ENCODE measurements at regions not wholly inside any gene's neighbourhood (a gene's known extent, or its start where the extent isn't known, plus 50 kb on each side); places are given as distances from the start of the nearest gene placed in this dataset.

DNA sequence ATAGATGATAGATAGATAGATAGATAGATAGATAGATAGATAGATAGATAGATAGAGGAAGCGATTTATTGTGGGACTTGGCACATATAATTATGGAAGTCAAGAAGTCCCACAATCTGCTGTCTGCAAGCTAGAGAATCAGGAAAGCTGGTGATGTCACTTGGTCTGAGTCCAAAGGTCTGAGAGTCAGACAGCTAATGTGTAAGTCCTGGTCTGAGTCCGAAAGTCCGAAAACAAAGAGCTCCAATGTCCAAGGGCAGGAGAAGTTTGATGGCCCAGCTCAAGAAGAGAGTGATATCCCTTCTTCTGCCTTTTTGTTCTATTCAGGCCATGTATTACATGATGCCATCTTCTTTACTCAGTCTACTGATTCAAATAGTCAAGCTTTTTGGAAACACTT, 53.8 kb upstream of the TCF7L2 start:
- no peak for TF ChIP-seq SUZ12 (IDR thresholded peaks at IDR 0.05)
- no peak for TF ChIP-seq ELF4 (IDR thresholded peaks at IDR 0.05)
- TF ChIP-seq FOXK2 (IDR thresholded peaks at IDR 0.05), result no peak
- TF ChIP-seq ZNF384 (IDR thresholded peaks at IDR 0.05), result no peak
- no peak for TF ChIP-seq PKNOX1 (IDR thresholded peaks at IDR 0.05)
- TF ChIP-seq ARNT (IDR thresholded peaks at IDR 0.05), result no peak
- DNase-seq (ENCODE audit: extremely low spot score), result no peak
- ChIA-PET POLR2A (no interaction called here), CTCF (no interaction called here)

DNA sequence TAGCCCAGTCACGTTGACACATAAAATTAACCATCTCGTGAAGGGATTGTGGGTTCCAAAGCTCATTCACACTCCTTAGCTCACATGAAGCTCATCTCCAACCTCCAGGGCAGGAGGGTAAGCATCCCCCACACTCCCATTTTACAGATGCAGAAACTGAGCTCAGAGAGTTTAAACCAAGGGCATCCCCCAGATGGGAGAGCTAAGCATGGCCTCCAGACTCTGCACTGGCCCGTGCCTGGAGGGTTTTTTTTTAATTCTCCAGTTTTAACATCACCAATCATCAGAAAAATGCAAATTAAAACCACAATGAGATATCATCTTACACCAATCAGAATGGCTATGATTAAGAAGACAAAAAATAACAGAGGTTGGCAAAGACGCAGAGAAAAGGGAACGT, 53.3 kb upstream of the TCF7L2 start:
- POLR2A ChIA-PET, result no interaction called here
- CTCF ChIA-PET, result no interaction called here
- no peak for DNase-seq (ENCODE audit: extremely low spot score)
- TF ChIP-seq FOXM1 (IDR thresholded peaks at IDR 0.05; ENCODE audit: borderline replicate concordance) (no peak), CTBP1 (IDR thresholded peaks at IDR 0.05; ENCODE audit: borderline replicate concordance) (no peak), HDGF (IDR thresholded peaks at IDR 0.05; ENCODE audit: borderline replicate concordance) (no peak), FOXA1 (IDR thresholded peaks at IDR 0.05) (no peak), LEF1 (IDR thresholded peaks at IDR 0.05; ENCODE audit: borderline replicate concordance) (no peak), ELF4 (IDR thresholded peaks at IDR 0.05) (no peak), ZNF384 (IDR thresholded peaks at IDR 0.05) (no peak), PKNOX1 (IDR thresholded peaks at IDR 0.05) (no peak), FOXK2 (IDR thresholded peaks at IDR 0.05) (no peak), SUZ12 (IDR thresholded peaks at IDR 0.05) (no peak), TARDBP (IDR thresholded peaks at IDR 0.05) (no peak), ARNT (IDR thresholded peaks at IDR 0.05) (no peak), L3MBTL2 (conservative IDR thresholded peaks at IDR 0.05) (no peak), BHLHE40 (IDR thresholded peaks at IDR 0.05; ENCODE audit: borderline replicate concordance) (no peak), NFRKB (IDR thresholded peaks at IDR 0.05) (no peak), SP1 (IDR thresholded peaks at IDR 0.05) (no peak)

- no peak for DNase-seq (ENCODE audit: extremely low spot score)
- ChIA-PET CTCF (no interaction called here), POLR2A (interaction anchor here (1.3 kb wide), 1 partner anchor 19 kb away, joined by 3 read pairs; no protein-coding TSS in a partner anchor)
- no peak for TF ChIP-seq NFRKB (IDR thresholded peaks at IDR 0.05)
- TF ChIP-seq L3MBTL2 (conservative IDR thresholded peaks at IDR 0.05), result no peak
- TF ChIP-seq FOXM1 (IDR thresholded peaks at IDR 0.05; ENCODE audit: borderline replicate concordance), result no peak
- TF ChIP-seq ZNF384 (IDR thresholded peaks at IDR 0.05), result no peak
- TF ChIP-seq ARNT (IDR thresholded peaks at IDR 0.05), result no peak
- no peak for TF ChIP-seq HDGF (IDR thresholded peaks at IDR 0.05; ENCODE audit: borderline replicate concordance)
- TF ChIP-seq TARDBP (IDR thresholded peaks at IDR 0.05), result no peak
- TF ChIP-seq ELF4 (IDR thresholded peaks at IDR 0.05), result no peak
- TF ChIP-seq LEF1 (IDR thresholded peaks at IDR 0.05; ENCODE audit: borderline replicate concordance), result no peak
- TF ChIP-seq FOXK2 (IDR thresholded peaks at IDR 0.05), result no peak
- no peak for TF ChIP-seq CTBP1 (IDR thresholded peaks at IDR 0.05; ENCODE audit: borderline replicate concordance)
- no peak for TF ChIP-seq SUZ12 (IDR thresholded peaks at IDR 0.05)
- no peak for TF ChIP-seq SP1 (IDR thresholded peaks at IDR 0.05)
- TF ChIP-seq PKNOX1 (IDR thresholded peaks at IDR 0.05), result no peak
- no peak for TF ChIP-seq BHLHE40 (IDR thresholded peaks at IDR 0.05; ENCODE audit: borderline replicate concordance)
- no peak for TF ChIP-seq FOXA1 (IDR thresholded peaks at IDR 0.05)
These were observed 51.3 kb upstream of the TCF7L2 start for GRCh38 chr10:112898540-112899390.

DNA sequence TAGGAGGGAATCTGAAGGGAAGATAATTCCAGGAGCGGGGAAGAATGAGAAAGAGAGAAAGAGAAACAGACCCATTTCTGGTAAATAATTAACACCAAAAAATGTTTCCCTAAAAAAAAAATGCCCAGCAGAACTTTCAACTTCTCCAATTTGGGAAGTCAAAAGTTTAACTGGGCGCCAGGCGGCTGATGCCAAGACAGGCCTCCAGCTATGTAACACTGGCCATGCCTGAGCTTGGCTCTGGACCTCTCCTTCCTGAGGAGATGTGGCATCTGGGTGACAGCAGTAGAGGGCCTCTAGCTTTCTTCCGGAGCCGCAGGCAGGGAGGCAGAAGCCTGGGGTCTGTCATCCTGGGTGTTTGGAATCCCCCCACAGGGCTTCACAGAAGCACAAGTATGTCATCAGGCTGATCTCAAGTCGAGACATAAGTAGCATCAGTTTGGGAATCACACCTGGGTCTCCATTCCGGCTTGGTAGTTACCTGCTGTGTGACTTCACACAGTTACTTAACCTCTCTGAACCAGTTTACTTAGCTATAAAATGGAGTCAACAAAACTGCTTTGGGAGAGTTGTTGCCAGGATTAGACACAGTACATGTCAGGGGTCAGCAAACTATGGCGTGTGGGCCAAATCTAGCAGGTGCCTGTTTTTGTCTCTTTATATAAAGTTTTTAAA, 50.5 kb upstream of the TCF7L2 start:
- no peak for DNase-seq (ENCODE audit: extremely low spot score)
- no peak for TF ChIP-seq NFRKB (IDR thresholded peaks at IDR 0.05)
- TF ChIP-seq ARNT (IDR thresholded peaks at IDR 0.05), result no peak
- no peak for TF ChIP-seq HDGF (IDR thresholded peaks at IDR 0.05; ENCODE audit: borderline replicate concordance)
- TF ChIP-seq FOXK2 (IDR thresholded peaks at IDR 0.05), result no peak
- TF ChIP-seq FOXA1 (IDR thresholded peaks at IDR 0.05), result no peak
- TF ChIP-seq PKNOX1 (IDR thresholded peaks at IDR 0.05), result no peak
- TF ChIP-seq CTBP1 (IDR thresholded peaks at IDR 0.05; ENCODE audit: borderline replicate concordance), result no peak
- no peak for TF ChIP-seq SP1 (IDR thresholded peaks at IDR 0.05)
- TF ChIP-seq SUZ12 (IDR thresholded peaks at IDR 0.05), result no peak
- TF ChIP-seq LEF1 (IDR thresholded peaks at IDR 0.05; ENCODE audit: borderline replicate concordance), result no peak
- TF ChIP-seq L3MBTL2 (conservative IDR thresholded peaks at IDR 0.05), result no peak
- ChIA-PET POLR2A (no interaction called here), CTCF (no interaction called here)

Measured in HEK293T (cell line).